Stimulated activated CD8-positive, alpha-beta memory T cell treated with anti-CD3 and anti-CD28 coated beads, Interleukin-15, amount 100 ng/mL, for 4 hours (primary cell): ENCODE measurements at regions not wholly inside any gene's neighbourhood (a gene's known extent, or its start where the extent isn't known, plus 50 kb on each side); places are given as distances from the start of the nearest gene placed in this dataset.
"Not testable (repeated sequence)": the region's sequence is repeated elsewhere in the genome, so short reads cannot be mapped to it uniquely, and the experiment has no call there.

Experiments
- DNase-seq, 2 donors: peaks; one replicate each; pipeline ENCODE4 v3.0.0-alpha.2; 2020; ENCODE audit warnings: low read depth in 2 of 2

GRCh38 chr2:87639801-87640440 is 108.0 kb upstream of the PLGLB2 start:
- DNase-seq, result not testable (repeated sequence)

DNA sequence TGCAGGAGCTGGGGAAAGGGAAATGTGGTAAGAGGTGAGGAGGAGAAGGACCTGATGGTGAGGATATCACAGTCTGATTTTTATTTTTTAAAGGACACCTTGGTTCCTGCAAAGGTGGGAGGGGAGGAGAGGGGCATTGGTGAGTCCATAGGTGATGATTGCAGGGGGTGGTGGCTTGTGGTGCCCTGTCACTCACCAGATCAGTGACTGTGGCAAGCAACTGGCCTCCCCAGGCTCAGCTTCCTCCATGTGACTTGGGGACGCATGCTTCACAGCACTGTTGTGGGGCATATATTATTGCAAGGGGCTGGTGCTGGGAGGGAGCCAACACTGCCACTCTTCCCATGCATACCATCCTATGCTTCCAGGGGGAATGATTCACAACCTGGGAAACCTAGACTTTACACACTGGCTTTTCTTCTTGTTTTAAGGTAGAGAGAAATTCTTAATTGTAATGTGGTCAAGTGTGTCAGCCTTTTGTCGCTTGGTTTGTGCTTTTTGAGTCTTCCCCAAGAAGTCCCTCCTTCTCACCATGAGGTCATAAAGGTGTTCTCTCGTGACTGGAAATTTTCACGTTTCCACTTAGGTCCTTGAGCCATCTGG is 106.8 kb upstream of the PLGLB2 start:
- DNase-seq, result not testable (repeated sequence)

DNA sequence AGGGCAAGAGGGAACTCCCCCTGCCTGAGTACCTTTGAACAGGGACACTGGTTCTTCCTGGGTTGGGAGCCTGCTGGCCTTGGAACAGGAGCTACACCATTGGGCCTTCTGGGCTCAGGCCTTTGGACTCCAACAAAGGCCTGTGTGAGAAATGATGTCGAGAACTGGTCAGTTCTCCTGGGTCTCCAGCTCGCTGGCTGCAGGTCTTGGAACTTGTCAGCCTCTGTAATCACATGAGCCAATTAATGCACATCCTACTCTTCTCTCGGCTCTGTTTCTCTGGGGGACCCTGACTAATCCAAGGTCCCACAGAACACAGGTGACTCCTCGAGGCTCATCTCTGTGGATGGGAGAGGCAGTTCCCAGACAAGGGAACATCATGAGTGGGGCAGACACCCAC is 104.7 kb upstream of the PLGLB2 start:
- not testable (repeated sequence) for DNase-seq

- DNase-seq, result not testable (repeated sequence)
These were observed 100.0 kb upstream of the PLGLB2 start for GRCh38 chr2:87647737-87648498.

DNA sequence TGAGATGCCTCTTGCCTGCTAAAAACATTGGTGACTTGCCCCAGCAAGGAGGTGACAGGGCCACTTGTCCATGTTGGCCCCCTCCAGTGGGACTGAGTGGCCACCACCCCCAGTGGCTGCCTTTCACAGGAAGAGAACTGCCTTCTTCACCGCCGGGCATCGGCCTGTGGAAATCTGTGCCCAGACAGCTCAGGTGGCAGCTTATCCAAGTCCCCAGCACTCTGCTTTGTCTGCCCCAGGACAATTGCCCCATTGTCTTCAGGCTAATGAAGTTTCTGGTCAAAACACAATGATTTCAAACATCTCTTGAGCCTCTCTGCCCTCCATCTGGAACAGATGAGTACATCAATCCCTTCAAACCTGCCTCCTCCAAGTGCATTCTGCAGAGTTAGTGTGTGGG is 99.1 kb upstream of the PLGLB2 start:
- DNase-seq, result not testable (repeated sequence)

GRCh38 chr2:87649871-87650270 is 98.0 kb upstream of the PLGLB2 start:
- DNase-seq, result not testable (repeated sequence)

DNA sequence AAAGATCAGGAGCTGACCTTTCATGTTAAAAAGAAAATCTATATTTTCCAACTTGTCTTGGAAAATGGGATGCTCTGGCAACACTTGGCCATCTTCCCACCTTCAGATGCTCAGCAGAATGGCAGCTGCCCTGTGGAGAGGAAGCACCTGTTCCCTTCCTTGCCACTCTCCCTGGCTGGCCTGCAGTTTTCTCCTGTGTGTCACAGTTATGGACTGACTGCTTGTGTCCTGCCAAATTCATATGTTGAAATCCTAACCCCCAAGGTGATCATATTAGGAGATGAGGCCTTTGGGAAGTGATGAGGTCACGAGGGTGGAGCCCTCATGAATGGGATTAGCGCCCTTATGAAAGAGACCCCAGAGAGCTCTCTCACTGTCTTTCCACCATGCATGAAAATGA is 97.0 kb upstream of the PLGLB2 start:
- not testable (repeated sequence) for DNase-seq

DNA sequence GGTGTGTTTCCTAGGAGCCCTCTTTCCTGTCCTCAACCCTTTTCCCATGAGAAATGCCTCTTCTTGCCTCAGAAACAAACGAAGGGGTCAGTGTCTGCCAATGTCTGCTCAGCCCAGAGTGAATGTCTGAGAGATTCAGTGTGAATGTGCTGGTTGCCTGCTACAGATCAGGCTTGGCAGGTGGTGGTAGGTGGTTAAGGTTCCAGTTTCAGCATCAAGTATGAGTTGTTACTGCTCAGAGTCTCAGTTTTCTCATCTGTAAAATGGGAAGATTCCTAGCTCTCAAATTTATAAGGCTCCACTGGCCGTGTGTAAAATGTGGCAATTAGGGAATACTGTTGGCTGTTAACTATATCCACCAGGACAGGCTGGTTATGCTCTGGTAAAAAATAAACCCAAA is 96.3 kb upstream of the PLGLB2 start:
- not testable (repeated sequence) for DNase-seq

- not testable (repeated sequence) for DNase-seq
These were observed 94.5 kb upstream of the PLGLB2 start for GRCh38 chr2:87653373-87653772.

- DNase-seq, result not testable (repeated sequence)
These were observed 93.6 kb upstream of the PLGLB2 start for GRCh38 chr2:87654136-87654814.

DNA sequence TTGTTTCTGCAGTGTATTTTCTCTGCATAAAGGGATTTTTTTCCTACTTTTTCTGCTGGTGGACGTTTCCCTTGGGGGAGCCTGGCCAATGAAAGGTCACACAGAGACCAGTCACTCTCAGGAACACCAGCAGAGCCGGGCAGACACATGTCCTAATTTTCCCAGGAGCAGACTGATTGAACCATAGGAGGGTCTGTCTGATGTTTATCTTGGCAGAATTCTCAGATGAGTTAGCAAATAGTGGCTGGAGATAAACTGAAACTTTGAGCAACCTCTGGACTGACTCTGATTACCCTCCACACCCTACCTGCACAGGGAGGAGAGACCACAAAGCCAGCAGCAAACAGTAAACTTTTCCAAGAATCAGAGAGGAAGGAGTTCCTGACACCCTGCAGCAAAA is 90.0 kb upstream of the PLGLB2 start:
- DNase-seq, result not testable (repeated sequence)

- not testable (repeated sequence) for DNase-seq
These were observed 89.5 kb upstream of the PLGLB2 start for GRCh38 chr2:87658357-87658756.

- DNase-seq, result not testable (repeated sequence)
These were observed 88.9 kb upstream of the PLGLB2 start for GRCh38 chr2:87658976-87659375.

GRCh38 chr2:87660164-87660563 is 87.7 kb upstream of the PLGLB2 start:
- not testable (repeated sequence) for DNase-seq

DNA sequence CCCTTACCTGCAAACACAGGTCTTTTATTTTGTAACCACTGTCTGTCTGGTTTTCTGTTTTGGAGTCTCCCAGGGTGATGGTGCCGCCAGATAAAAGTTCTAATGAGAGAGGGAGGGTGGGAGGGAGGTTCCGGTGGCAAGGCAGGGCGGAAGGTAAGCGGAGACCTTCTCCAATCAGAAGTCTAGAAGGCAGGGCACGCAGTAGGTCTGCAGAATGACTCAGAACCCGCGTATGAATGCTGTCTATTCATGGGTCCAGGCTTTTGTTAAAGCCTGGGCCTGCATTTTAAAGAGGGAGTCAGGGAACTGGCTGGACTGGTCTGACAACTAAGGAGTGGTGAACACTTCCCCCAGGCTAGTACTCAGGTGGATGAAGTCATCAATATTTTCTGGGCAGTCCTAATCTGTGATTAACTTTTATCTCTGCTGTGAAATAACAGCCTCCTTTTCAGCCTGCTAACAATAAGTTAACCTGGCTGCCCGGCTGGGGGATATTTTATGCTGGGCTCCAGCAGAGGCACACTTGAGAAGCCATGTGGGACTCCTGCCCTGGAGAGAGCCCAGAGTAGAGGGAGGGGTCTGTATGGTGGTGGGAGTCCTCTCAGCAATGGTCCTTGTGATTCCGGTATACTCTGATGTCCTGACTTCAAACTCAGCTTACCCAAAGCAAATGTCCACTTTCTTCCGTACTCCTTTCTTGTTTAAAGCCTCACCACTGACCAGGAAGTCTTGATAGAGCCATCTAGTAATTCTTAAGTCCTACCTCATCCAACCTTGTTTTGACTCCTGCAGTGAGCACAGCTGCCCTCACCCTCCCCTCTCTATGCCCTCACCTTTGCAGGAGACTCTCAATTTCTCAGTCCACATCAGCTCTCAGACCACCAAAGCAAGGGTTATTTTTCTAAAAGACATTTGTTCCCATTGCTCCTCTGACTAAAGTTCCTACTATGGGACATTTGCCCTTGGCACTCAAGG is 85.3 kb upstream of the PLGLB2 start:
- DNase-seq, result not testable (repeated sequence)

DNA sequence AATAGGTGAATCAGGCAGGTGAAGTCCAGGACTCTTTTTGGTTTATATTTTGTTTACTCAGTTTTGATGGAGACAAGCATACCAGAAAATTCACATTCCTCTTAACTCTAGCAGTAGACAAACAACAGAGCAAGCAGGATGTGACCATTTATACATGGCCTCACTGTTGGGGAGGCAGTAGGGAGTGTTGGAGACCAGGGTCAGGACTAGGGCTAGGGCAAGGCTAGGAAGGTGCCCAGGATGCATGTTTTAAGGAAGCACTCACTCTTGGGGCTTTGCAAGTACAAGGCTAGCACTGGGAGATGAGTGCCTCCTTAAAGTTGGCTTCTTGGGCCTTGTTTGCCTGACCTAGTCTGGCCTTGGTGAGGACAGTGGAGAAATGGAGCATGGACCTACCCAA is 84.5 kb upstream of the PLGLB2 start:
- DNase-seq, result not testable (repeated sequence)

DNA sequence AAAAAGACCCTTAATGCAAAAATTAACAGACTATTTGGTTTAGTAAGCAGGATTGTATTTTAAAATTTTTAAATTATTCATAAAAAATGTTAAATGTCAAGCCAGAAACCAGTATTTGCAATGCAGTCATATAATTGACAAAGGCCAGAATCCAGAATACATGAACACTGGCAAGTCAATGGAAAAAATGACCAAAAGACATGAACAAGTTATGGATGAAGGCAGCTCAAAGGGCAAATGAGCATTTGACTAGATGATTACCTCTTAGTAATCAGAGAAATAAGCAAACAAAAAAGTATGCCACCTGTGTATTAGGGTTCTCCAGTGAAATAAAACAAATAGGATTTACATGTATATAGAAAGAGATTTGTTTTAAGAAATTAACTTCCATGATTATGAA is 80.9 kb upstream of the PLGLB2 start:
- not testable (repeated sequence) for DNase-seq

DNA sequence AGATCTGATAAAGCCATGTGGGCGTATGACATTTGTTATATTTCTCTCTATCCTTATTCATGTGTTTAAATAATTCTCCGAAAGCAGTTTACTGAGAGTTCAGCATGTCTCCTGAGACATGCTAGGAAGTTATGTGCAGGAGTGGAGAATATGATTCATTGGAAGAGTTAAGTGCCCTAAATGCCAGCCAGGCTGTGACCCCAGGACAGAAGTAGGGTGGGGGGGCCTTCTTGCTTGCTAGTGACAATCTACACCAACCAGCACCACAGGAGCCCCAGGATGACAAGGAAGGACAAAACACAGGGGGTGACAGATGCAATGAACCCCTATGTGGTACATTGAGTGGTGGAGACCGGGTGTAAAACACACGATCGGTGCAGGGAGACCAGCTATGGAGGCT is 79.5 kb upstream of the PLGLB2 start:
- not testable (repeated sequence) for DNase-seq

GRCh38 chr2:87669633-87670231 is 78.2 kb upstream of the PLGLB2 start:
- not testable (repeated sequence) for DNase-seq

DNA sequence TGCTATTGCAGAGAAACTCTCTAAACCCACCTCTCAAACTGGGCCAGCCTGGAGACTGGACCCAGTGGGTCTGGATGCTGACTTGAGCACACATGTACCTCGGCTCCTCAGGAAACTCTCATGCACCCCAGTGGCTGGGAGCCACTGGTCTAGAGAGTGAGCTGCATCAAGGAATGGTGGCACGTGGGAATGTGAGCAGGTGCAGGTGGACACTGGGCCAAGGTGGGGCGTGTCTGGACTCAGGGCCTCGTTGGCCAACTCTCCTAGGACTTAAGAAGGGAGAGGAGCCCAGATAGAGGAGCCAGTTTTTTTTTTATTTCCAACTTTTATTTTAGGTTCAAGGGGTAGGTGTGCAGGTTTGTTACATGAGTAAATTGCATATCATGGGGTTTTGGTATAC is 75.5 kb upstream of the PLGLB2 start:
- DNase-seq, result not testable (repeated sequence)

- not testable (repeated sequence) for DNase-seq
These were observed 73.2 kb upstream of the PLGLB2 start for GRCh38 chr2:87674729-87675128.
